ENCODE measurements at regions not wholly inside any gene's neighbourhood (a gene's known extent, or its start where the extent isn't known, plus 50 kb on each side); places are given as distances from the start of the nearest gene placed in this dataset.

- H3K4me1 Mint-ChIP-seq (ENCODE audit: low read depth), result peaks cover 30% of the 10 kb centered on the region
- no peak overlapping the region for H3K4me3 Mint-ChIP-seq (ENCODE audit: low read depth)
- H3K27ac Mint-ChIP-seq, result no peak overlapping the region
- H3K9me3 Mint-ChIP-seq (ENCODE audit: low read depth), result no peaks in the 10 kb centered on the region
- DNase-seq (ENCODE audit: low spot score, unreplicated experiment), result no peak
- TF ChIP-seq, protein P1, sequence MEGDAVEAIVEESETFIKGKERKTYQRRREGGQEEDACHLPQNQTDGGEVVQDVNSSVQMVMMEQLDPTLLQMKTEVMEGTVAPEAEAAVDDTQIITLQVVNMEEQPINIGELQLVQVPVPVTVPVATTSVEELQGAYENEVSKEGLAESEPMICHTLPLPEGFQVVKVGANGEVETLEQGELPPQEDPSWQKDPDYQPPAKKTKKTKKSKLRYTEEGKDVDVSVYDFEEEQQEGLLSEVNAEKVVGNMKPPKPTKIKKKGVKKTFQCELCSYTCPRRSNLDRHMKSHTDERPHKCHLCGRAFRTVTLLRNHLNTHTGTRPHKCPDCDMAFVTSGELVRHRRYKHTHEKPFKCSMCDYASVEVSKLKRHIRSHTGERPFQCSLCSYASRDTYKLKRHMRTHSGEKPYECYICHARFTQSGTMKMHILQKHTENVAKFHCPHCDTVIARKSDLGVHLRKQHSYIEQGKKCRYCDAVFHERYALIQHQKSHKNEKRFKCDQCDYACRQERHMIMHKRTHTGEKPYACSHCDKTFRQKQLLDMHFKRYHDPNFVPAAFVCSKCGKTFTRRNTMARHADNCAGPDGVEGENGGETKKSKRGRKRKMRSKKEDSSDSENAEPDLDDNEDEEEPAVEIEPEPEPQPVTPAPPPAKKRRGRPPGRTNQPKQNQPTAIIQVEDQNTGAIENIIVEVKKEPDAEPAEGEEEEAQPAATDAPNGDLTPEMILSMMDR (IDR thresholded peaks at IDR 0.05; ENCODE audit: unreplicated experiment), result no peak
- peaks cover 2% of the 10 kb centered on the region for H3K36me3 Mint-ChIP-seq (ENCODE audit: insufficient read depth)
- peaks cover 13% of the 10 kb centered on the region for H3K27me3 Mint-ChIP-seq
Observed at GRCh38 chr18:10124557-10124956, 210.7 kb downstream of the VAPA start.

DNA sequence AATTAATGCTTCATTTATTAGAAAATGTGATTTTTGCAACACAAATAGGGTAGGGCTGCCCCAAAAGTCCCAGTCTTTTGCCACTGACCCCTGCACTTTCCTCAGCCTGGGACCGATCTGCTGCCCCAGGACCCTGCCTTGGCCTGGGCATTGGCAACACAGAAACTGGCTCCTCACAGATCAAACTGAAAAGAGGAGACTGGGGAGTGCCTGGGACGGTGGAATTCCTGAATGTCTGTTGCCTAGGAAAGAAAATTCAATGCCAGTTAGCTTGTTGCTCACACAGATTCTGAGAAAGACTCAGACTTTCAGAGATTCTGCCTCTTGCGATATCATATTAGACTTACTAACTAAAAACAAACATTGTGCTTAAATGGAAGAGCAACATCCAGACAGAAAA is 211.2 kb downstream of the VAPA start:
- Mint-ChIP-seq H3K9me3 (ENCODE audit: low read depth) (no peaks in the 10 kb centered on the region), H3K36me3 (ENCODE audit: insufficient read depth) (peaks cover 2% of the 10 kb centered on the region), H3K4me3 (ENCODE audit: low read depth) (no peak overlapping the region), H3K27me3 (peaks cover 13% of the 10 kb centered on the region), H3K27ac (no peak overlapping the region), H3K4me1 (ENCODE audit: low read depth) (peaks cover 30% of the 10 kb centered on the region)
- DNase-seq (ENCODE audit: low spot score, unreplicated experiment), result no peak
- TF ChIP-seq, protein P1 (IDR thresholded peaks at IDR 0.05; ENCODE audit: unreplicated experiment), result no peak

- H3K27me3 Mint-ChIP-seq, result peaks cover 13% of the 10 kb centered on the region
- no peak overlapping the region for H3K4me3 Mint-ChIP-seq (ENCODE audit: low read depth)
- DNase-seq (ENCODE audit: low spot score, unreplicated experiment), result no peak
- no peaks in the 10 kb centered on the region for H3K9me3 Mint-ChIP-seq (ENCODE audit: low read depth)
- no peak overlapping the region for H3K27ac Mint-ChIP-seq
- TF ChIP-seq, protein P1 (IDR thresholded peaks at IDR 0.05; ENCODE audit: unreplicated experiment), result no peak
- no peaks in the 10 kb centered on the region for H3K36me3 Mint-ChIP-seq (ENCODE audit: insufficient read depth)
- H3K4me1 Mint-ChIP-seq (ENCODE audit: low read depth), result peaks cover 24% of the 10 kb centered on the region
Observed at GRCh38 chr18:10127729-10128128, 213.9 kb downstream of the VAPA start.

- Mint-ChIP-seq H3K27ac (no peak overlapping the region), H3K27me3 (peaks cover 13% of the 10 kb centered on the region), H3K4me3 (ENCODE audit: low read depth) (no peak overlapping the region), H3K36me3 (ENCODE audit: insufficient read depth) (no peaks in the 10 kb centered on the region), H3K4me1 (ENCODE audit: low read depth) (peaks cover 24% of the 10 kb centered on the region), H3K9me3 (ENCODE audit: low read depth) (no peaks in the 10 kb centered on the region)
- DNase-seq (ENCODE audit: low spot score, unreplicated experiment), result no peak
- TF ChIP-seq, protein P1 (IDR thresholded peaks at IDR 0.05; ENCODE audit: unreplicated experiment), result no peak
Observed at GRCh38 chr18:10128921-10129501, 215.2 kb downstream of the VAPA start.

DNA sequence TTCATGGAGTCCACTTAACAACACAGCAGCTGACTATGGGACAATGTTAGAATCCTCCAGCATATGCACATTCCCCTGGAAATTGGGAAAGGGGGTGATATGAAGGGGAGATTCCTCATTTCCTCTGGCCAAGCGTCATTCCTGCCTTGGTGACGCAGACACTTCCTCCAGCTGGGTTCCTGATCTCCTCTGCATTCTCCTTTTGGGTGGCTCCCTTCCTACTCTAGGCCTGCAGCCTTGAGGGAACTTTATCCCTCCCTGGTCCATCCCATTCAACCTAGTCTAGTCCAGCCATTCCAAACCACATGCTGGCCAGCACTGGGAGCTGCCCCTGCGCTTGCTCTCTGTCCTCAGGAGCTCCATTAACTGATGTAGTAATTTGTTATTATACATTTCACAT is 216.8 kb downstream of the VAPA start:
- H3K27ac Mint-ChIP-seq, result no peak overlapping the region
- H3K4me3 Mint-ChIP-seq (ENCODE audit: low read depth), result no peak overlapping the region
- TF ChIP-seq, protein P1 (IDR thresholded peaks at IDR 0.05; ENCODE audit: unreplicated experiment), result no peak
- H3K9me3 Mint-ChIP-seq (ENCODE audit: low read depth), result no peaks in the 10 kb centered on the region
- no peak for DNase-seq (ENCODE audit: low spot score, unreplicated experiment)
- H3K36me3 Mint-ChIP-seq (ENCODE audit: insufficient read depth), result no peaks in the 10 kb centered on the region
- peaks cover 21% of the 10 kb centered on the region for H3K4me1 Mint-ChIP-seq (ENCODE audit: low read depth)
- H3K27me3 Mint-ChIP-seq, result peaks cover 13% of the 10 kb centered on the region

All from progenitor cell of endocrine pancreas (in vitro differentiated cells).